HAP-1 (cell line): ENCODE measurements at regions not wholly inside any gene's neighbourhood (a gene's known extent, or its start where the extent isn't known, plus 50 kb on each side); places are given as distances from the start of the nearest gene placed in this dataset.
A peak's percentile ranks its signal among the peaks of the same experiment; 100 is the strongest.

Source experiments
- DNase-seq, 2 experiments: peaks; one replicate each; pipeline ENCODE4 v3.0.0-alpha.2; 2016 to 2020; ENCODE audit warnings: low spot score in 2 of 2
- H3K27me3 ChIP-seq: fragments of 250-450 bp; sonication (Bioruptor Pico); 2 replicates; pipeline ENCODE4 v1.5.1; 2020; ENCODE audit warnings: low read depth, mild to moderate bottlenecking, moderate library complexity
- H3K36me3 ChIP-seq: fragments of 250-450 bp; sonication (Bioruptor Pico); replicated peaks from 2 replicates; pipeline ENCODE4 v1.5.1; 2020; ENCODE audit warnings: mild to moderate bottlenecking
- H3K4me1 ChIP-seq: fragments of 250-450 bp; sonication (Bioruptor Pico); 2 replicates; pipeline ENCODE4 v1.5.1; 2020; ENCODE audit warnings: mild to moderate bottlenecking
- H3K4me3 ChIP-seq: fragments of 250-450 bp; sonication (Bioruptor Pico); 2 replicates; pipeline ENCODE4 v1.5.1; 2020; ENCODE audit warnings: mild to moderate bottlenecking, moderate library complexity
- H3K9me3 ChIP-seq: fragments of 250-450 bp; sonication (Bioruptor Pico); 2 replicates; pipeline ENCODE4 v1.5.1; 2020; ENCODE audit warnings: mild to moderate bottlenecking, moderate library complexity
- in situ Hi-C: fragments of 300-500 bp; cut with MboI; formaldehyde crosslinking; loops from 3 replicates; pipeline ENCODE4 v1.14.3; 2020; ENCODE audit warnings: low sequenced_read_pairs, inconsistent platforms, mixed read lengths

- H3K4me3 ChIP-seq, result no peak overlapping the region
- DNase-seq, result no peak
These were observed 88.5 kb upstream of the GLS start for GRCh38 chr2:190791976-190792575.

GRCh38 chr2:190792956-190793888 lies 87.4 kb upstream of the GLS start:
- in situ Hi-C loops, result no loop called here
- H3K36me3 ChIP-seq, result no peaks in the 10 kb centered on the region
- no peaks in the 10 kb centered on the region for H3K4me1 ChIP-seq
- no peaks in the 10 kb centered on the region; the same call in 1 of the 2 replicates for H3K27me3 ChIP-seq
- no peaks in the 10 kb centered on the region for H3K9me3 ChIP-seq
- DNase-seq, result peak in 1 of 2 experiments; percentile 13
- H3K4me3 ChIP-seq, result no peak overlapping the region

More at GRCh38 chr2:190791976-190792575, 88.5 kb upstream of the GLS start:
- in situ Hi-C loops, result no loop called here
- no peaks in the 10 kb centered on the region for H3K9me3 ChIP-seq
- no peaks in the 10 kb centered on the region for H3K4me1 ChIP-seq
- no peaks in the 10 kb centered on the region; the same call in 1 of the 2 replicates for H3K27me3 ChIP-seq
- no peaks in the 10 kb centered on the region for H3K36me3 ChIP-seq

- Histone ChIP-seq H3K4me1 (no peaks in the 10 kb centered on the region), H3K36me3 (no peaks in the 10 kb centered on the region), H3K4me3 (no peak overlapping the region), H3K27me3 (no peaks in the 10 kb centered on the region; the same call in 1 of the 2 replicates), H3K9me3 (no peaks in the 10 kb centered on the region)
- DNase-seq, result no peak
- in situ Hi-C loops, result no loop called here
These were observed 86.2 kb upstream of the GLS start for GRCh38 chr2:190794377-190794776.

- no peak for DNase-seq
- Histone ChIP-seq H3K9me3 (no peaks in the 10 kb centered on the region), H3K4me3 (no peak overlapping the region), H3K27me3 (no peaks in the 10 kb centered on the region; the same call in 1 of the 2 replicates), H3K4me1 (no peaks in the 10 kb centered on the region), H3K36me3 (no peaks in the 10 kb centered on the region)
- in situ Hi-C loops, result no loop called here
These were observed 85.8 kb upstream of the GLS start for GRCh38 chr2:190794790-190795189.

GRCh38 chr2:190795686-190796085 lies 84.9 kb upstream of the GLS start:
- H3K36me3 ChIP-seq, result no peaks in the 10 kb centered on the region
- DNase-seq, result no peak
- H3K4me3 ChIP-seq, result no peak overlapping the region
- H3K9me3 ChIP-seq, result no peaks in the 10 kb centered on the region
- no peaks in the 10 kb centered on the region; the same call in 1 of the 2 replicates for H3K27me3 ChIP-seq
- H3K4me1 ChIP-seq, result no peaks in the 10 kb centered on the region
- in situ Hi-C loops, result no loop called here

GRCh38 chr2:190799999-190800398 lies 80.6 kb upstream of the GLS start:
- Histone ChIP-seq H3K27me3 (no peaks in the 10 kb centered on the region), H3K4me1 (no peaks in the 10 kb centered on the region), H3K4me3 (no peak overlapping the region), H3K9me3 (no peaks in the 10 kb centered on the region), H3K36me3 (no peaks in the 10 kb centered on the region)
- in situ Hi-C loops, result no loop called here
- no peak for DNase-seq

- in situ Hi-C loops, result no loop called here
- no peaks in the 10 kb centered on the region for H3K9me3 ChIP-seq
- H3K4me3 ChIP-seq, result no peak overlapping the region
- no peaks in the 10 kb centered on the region for H3K27me3 ChIP-seq
- H3K36me3 ChIP-seq, result no peaks in the 10 kb centered on the region
- no peaks in the 10 kb centered on the region for H3K4me1 ChIP-seq
- DNase-seq, result no peak
These were observed 80.1 kb upstream of the GLS start for GRCh38 chr2:190800528-190800927.

GRCh38 chr2:190802129-190802528 lies 78.5 kb upstream of the GLS start:
- no peaks in the 10 kb centered on the region for H3K27me3 ChIP-seq
- H3K4me3 ChIP-seq, result no peak overlapping the region
- H3K4me1 ChIP-seq, result no peaks in the 10 kb centered on the region
- in situ Hi-C loops, result no loop called here
- no peaks in the 10 kb centered on the region for H3K36me3 ChIP-seq
- peak in 1 of 2 experiments; percentile 54 for DNase-seq
- no peaks in the 10 kb centered on the region for H3K9me3 ChIP-seq

GRCh38 chr2:190802626-190803209 lies 77.9 kb upstream of the GLS start:
- Histone ChIP-seq H3K27me3 (no peaks in the 10 kb centered on the region), H3K36me3 (no peaks in the 10 kb centered on the region), H3K9me3 (no peaks in the 10 kb centered on the region), H3K4me1 (no peaks in the 10 kb centered on the region), H3K4me3 (no peak overlapping the region)
- no peak for DNase-seq
- in situ Hi-C loops, result no loop called here

GRCh38 chr2:190804182-190804795 lies 76.3 kb upstream of the GLS start:
- in situ Hi-C loops, result no loop called here
- no peaks in the 10 kb centered on the region for H3K27me3 ChIP-seq
- H3K9me3 ChIP-seq, result no peaks in the 10 kb centered on the region
- H3K36me3 ChIP-seq, result no peaks in the 10 kb centered on the region
- no peak for DNase-seq
- no peak overlapping the region for H3K4me3 ChIP-seq
- H3K4me1 ChIP-seq, result no peaks in the 10 kb centered on the region

- Histone ChIP-seq H3K9me3 (no peaks in the 10 kb centered on the region), H3K4me1 (no peaks in the 10 kb centered on the region), H3K27me3 (no peaks in the 10 kb centered on the region; the same call in 1 of the 2 replicates), H3K36me3 (no peaks in the 10 kb centered on the region), H3K4me3 (no peak overlapping the region)
- no peak for DNase-seq
- in situ Hi-C loops, result no loop called here
These were observed 75.5 kb upstream of the GLS start for GRCh38 chr2:190805126-190805525.

- peaks cover 2% of the 10 kb centered on the region; the same call in 1 of the 2 replicates for H3K27me3 ChIP-seq
- no peaks in the 10 kb centered on the region for H3K9me3 ChIP-seq
- no peaks in the 10 kb centered on the region for H3K36me3 ChIP-seq
- no peaks in the 10 kb centered on the region for H3K4me1 ChIP-seq
- in situ Hi-C loops, result no loop called here
- DNase-seq, result no peak
- no peak overlapping the region for H3K4me3 ChIP-seq
These were observed 74.8 kb upstream of the GLS start for GRCh38 chr2:190805843-190806242.

- no peaks in the 10 kb centered on the region for H3K9me3 ChIP-seq
- H3K36me3 ChIP-seq, result no peaks in the 10 kb centered on the region
- no peak overlapping the region for H3K4me3 ChIP-seq
- peaks cover 8% of the 10 kb centered on the region for H3K27me3 ChIP-seq
- in situ Hi-C loops, result no loop called here
- DNase-seq, result no peak
- H3K4me1 ChIP-seq, result no peaks in the 10 kb centered on the region
These were observed 72.7 kb upstream of the GLS start for GRCh38 chr2:190807886-190808285.
